Kidney (tissue), 13 donors: ENCODE measurements at regions not wholly inside any gene's neighbourhood (a gene's known extent, or its start where the extent isn't known, plus 50 kb on each side); places are given as distances from the start of the nearest gene placed in this dataset.

ENCODE experiments used
- DNase-seq, 5 donors: peaks; one replicate each; pipeline ENCODE4 v3.0.0-alpha.2; 2013 to 2020
- FAIRE-seq: peaks from 2 replicates; lab custom pipeline; 2012; peaks lifted over from hg19 to GRCh38; lab: Jason Lieb, UNC
- H3K27ac ChIP-seq, 2 donors: one replicate each; pipeline ENCODE4 v1.7.0; 2013; ENCODE audit warnings: low read depth in 2 of 2, low read length in 2 of 2, inconsistent platforms in 1 of 2
- H3K27me3 ChIP-seq: one replicate; pipeline ENCODE4 v1.7.1; 2013; ENCODE audit warnings: low read length, inconsistent platforms; ENCODE audit not compliant: control insufficient read depth, insufficient read depth
- H3K36me3 ChIP-seq, 3 donors: one replicate each; pipeline versions ENCODE4 v1.7.0 to v1.7.1; 2013; ENCODE audit warnings: low read length in 3 of 3, control low read depth in 1 of 3, inconsistent platforms in 1 of 3; ENCODE audit not compliant: insufficient read depth in 3 of 3, control insufficient read depth in 2 of 3
- H3K4me1 ChIP-seq, 3 donors: one replicate each; pipeline versions ENCODE4 v1.7.0 to v1.7.1; 2013; ENCODE audit warnings: low read length in 3 of 3, inconsistent platforms in 1 of 3, low read depth in 1 of 3; ENCODE audit not compliant: control insufficient read depth in 2 of 3, insufficient read depth in 2 of 3
- H3K4me3 ChIP-seq, 3 donors: one replicate each; pipeline versions ENCODE4 v1.7.0 to v1.8.1; 2013; ENCODE audit warnings: low read length in 3 of 3, control low read depth in 1 of 3, inconsistent platforms in 1 of 3
- H3K9ac ChIP-seq, 3 donors: one replicate each; pipeline versions ENCODE4 v1.7.0 to v1.7.1; 2013; ENCODE audit warnings: low read length in 3 of 3, control low read depth in 1 of 3, inconsistent platforms in 1 of 3
- H3K9me3 ChIP-seq, 3 donors: one replicate each; pipeline versions ENCODE4 v1.7.0 to v1.7.1; 2013; ENCODE audit warnings: low read length in 3 of 3, control low read depth in 1 of 3, inconsistent platforms in 1 of 3; ENCODE audit not compliant: control insufficient read depth in 2 of 3, insufficient read depth in 1 of 3
- intact Hi-C: fragments of 100-400 bp; cut with DNase I; formaldehyde crosslinking; loops from one replicate; pipeline ENCODE4 v1.11.1; 2022
- TF ChIP-seq, protein P1 (sequence below): IDR thresholded peaks from 3 replicates; pipeline ENCODE4 v1.5.1; 2012; ENCODE audit warnings: mild to moderate bottlenecking, moderate library complexity, borderline replicate concordance; ENCODE audit not compliant: insufficient read depth; ENCODE audit errors: extremely low read depth
- donor health status: control.
- donor health status: control.
- donor health status: control.
- donor health status: control.
- donor health status: control.
- donor health status: DM: yes; HTN: yes; CAD: no.
- donor health status: Normal renal cell carcinoma (clear cell type).

DNA sequence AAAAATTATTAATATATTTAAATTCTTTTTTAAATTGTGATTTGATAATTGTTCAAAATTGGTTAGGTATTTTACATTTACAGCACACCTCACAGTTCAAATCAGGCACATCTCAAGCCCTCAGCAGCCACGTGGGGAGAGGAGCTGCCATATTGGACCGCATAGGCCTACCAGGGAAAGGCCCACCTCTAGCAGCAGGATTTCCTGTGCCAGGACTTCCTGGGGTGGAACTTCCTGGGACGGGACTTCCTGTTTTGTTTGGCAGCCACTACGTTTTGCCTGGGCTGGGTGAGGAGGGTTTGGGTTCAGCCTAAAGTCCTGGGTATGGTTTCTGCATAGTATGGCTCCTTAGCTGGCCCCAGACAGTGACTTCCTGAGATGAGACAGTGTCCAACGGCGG is 298.5 kb upstream of the FOXF1 start:
- intact Hi-C loops: no loop called here
- TF ChIP-seq, protein P1, sequence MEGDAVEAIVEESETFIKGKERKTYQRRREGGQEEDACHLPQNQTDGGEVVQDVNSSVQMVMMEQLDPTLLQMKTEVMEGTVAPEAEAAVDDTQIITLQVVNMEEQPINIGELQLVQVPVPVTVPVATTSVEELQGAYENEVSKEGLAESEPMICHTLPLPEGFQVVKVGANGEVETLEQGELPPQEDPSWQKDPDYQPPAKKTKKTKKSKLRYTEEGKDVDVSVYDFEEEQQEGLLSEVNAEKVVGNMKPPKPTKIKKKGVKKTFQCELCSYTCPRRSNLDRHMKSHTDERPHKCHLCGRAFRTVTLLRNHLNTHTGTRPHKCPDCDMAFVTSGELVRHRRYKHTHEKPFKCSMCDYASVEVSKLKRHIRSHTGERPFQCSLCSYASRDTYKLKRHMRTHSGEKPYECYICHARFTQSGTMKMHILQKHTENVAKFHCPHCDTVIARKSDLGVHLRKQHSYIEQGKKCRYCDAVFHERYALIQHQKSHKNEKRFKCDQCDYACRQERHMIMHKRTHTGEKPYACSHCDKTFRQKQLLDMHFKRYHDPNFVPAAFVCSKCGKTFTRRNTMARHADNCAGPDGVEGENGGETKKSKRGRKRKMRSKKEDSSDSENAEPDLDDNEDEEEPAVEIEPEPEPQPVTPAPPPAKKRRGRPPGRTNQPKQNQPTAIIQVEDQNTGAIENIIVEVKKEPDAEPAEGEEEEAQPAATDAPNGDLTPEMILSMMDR: no peak
- peaks cover 0 to 2% (median 0%) of the 10 kb centered on the region in 3 donors for H3K4me1 ChIP-seq
- no peaks in the 10 kb centered on the region for H3K36me3 ChIP-seq
- H3K4me3 ChIP-seq: no peak overlapping the region
- peaks cover 4% of the 10 kb centered on the region for H3K27me3 ChIP-seq
- no peak overlapping the region for H3K27ac ChIP-seq
- FAIRE-seq (no peak), DNase-seq (no peak)
- H3K9ac ChIP-seq: no peak overlapping the region
- peaks cover 0 to 3% (median 0%) of the 10 kb centered on the region in 3 donors for H3K9me3 ChIP-seq

DNA sequence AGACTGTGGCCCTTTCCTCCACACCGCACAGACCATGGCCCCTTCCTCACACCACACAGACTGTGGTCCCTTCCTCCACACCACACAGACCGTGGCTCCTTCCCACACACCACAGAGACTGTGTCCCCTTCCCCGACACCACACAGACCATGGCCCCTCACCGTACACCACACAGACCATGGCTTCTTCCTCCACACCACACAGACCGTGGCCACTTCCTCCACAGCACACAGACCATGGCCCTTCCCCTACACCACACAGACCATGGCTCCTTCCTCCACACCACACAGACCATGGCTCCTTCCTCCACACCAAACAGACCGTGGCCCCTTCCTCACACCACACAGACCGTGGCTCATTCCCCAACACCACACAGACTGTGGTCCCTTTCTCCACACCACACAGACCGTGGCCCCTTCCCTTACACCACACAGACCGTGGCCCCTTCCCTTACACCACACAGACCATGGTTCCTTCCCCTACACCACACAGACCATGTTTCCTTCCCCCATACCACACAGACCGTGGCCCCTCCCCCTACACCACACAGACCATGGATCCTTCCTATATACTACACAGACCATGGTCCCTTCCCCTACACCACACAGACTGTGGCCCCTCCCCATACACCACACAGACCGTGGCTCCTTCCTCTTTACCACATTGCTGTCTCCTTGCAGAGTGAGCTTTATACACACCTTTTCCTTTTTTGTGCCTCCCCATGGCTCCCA is 297.5 kb upstream of the FOXF1 start:
- FAIRE-seq: no peak
- no peak overlapping the region for H3K27ac ChIP-seq

DNA sequence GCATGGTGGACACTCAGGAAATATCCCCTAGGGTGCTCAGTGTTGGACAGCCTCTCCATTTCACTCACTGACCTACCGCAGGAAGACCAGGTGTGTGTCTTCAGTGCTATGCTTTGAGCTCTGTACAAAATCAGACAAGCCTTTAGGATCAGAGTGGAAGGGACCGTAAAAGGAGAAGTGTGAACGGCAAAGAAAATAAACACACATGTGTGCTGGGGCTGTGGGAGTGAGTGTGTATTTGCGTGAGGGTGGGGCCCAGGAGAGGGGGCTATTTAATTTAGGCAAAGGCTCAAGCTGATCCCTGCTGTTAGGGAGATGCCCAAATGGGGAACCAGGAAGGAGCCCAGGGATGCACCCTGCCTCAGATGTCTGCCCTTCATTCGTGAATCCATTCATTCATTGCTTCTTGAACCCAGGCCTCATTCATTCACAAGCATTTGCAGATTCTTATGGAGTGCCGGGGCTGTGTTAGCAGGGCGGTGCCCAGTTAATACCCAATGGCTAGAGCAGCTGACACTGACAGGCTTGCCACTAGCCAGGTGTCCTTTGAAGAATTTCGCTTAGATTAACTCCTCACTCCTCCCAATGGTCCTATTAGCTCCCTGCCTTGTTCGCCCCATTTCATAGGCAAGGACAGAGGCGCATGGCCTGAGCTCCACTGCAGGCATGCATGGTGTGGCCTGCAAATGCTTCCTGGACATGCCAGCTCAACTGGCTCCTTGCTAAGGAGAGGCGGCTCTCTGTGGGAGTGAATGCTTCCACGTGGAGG is 296.7 kb upstream of the FOXF1 start:
- H3K4me3 ChIP-seq: no peak overlapping the region
- no peak for DNase-seq
- peaks cover under 1% of the 10 kb centered on the region for H3K27me3 ChIP-seq
- TF ChIP-seq, protein P1: no peak
- intact Hi-C loops: no loop called here
- H3K4me1 ChIP-seq: peaks cover 0 to 2% (median 0%) of the 10 kb centered on the region in 3 donors
- H3K27ac ChIP-seq: peak overlapping the region in 1 of 2 donors; percentile 35
- peaks cover 0 to 3% (median 0%) of the 10 kb centered on the region in 3 donors for H3K9me3 ChIP-seq
- H3K9ac ChIP-seq: no peak overlapping the region
- FAIRE-seq: no peak
- H3K36me3 ChIP-seq: no peaks in the 10 kb centered on the region

More for the DNA sequence above, 297.5 kb upstream of the FOXF1 start:
- Histone ChIP-seq H3K4me3 (no peak overlapping the region), H3K4me1 (peaks cover 0 to 2% (median 0%) of the 10 kb centered on the region in 3 donors), H3K9me3 (peaks cover 0 to 3% (median 0%) of the 10 kb centered on the region in 3 donors), H3K9ac (no peak overlapping the region), H3K36me3 (no peaks in the 10 kb centered on the region), H3K27me3 (peaks cover 4% of the 10 kb centered on the region)
- TF ChIP-seq, protein P1: no peak
- DNase-seq: no peak
- intact Hi-C loops: no loop called here
